ENCODE measurements at regions not wholly inside any gene's neighbourhood (a gene's known extent, or its start where the extent isn't known, plus 50 kb on each side); places are given as distances from the start of the nearest gene placed in this dataset.
"Not testable (repeated sequence)": the region's sequence is repeated elsewhere in the genome, so short reads cannot be mapped to it uniquely, and the experiment has no call there.

DNA sequence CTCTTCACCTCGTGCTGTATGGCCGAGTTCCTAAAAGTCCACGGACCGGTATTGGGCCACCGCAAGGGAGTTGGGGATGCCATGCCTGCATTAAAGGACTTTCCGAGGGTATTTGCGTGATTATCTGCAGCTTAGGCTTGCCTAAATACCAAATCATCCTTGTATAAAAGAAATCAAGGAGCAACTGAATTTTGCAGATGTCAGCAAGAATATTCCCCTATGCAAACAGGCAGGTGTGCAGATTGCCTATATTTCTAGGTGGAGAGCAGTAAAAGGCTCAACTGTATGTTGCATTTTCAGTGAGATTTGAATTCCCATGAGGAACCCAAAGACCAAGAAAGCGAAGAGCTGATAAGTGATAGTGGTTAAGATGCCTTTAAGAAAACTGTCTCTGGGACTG, 452.3 kb downstream of the CDH11 start:
- DNase-seq (ENCODE audit: low spot score) (no peak), ATAC-seq (ENCODE audit: low FRiP score) (no peak)
- TF ChIP-seq, protein P1, sequence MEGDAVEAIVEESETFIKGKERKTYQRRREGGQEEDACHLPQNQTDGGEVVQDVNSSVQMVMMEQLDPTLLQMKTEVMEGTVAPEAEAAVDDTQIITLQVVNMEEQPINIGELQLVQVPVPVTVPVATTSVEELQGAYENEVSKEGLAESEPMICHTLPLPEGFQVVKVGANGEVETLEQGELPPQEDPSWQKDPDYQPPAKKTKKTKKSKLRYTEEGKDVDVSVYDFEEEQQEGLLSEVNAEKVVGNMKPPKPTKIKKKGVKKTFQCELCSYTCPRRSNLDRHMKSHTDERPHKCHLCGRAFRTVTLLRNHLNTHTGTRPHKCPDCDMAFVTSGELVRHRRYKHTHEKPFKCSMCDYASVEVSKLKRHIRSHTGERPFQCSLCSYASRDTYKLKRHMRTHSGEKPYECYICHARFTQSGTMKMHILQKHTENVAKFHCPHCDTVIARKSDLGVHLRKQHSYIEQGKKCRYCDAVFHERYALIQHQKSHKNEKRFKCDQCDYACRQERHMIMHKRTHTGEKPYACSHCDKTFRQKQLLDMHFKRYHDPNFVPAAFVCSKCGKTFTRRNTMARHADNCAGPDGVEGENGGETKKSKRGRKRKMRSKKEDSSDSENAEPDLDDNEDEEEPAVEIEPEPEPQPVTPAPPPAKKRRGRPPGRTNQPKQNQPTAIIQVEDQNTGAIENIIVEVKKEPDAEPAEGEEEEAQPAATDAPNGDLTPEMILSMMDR (IDR thresholded peaks at IDR 0.05) = no peak

DNA sequence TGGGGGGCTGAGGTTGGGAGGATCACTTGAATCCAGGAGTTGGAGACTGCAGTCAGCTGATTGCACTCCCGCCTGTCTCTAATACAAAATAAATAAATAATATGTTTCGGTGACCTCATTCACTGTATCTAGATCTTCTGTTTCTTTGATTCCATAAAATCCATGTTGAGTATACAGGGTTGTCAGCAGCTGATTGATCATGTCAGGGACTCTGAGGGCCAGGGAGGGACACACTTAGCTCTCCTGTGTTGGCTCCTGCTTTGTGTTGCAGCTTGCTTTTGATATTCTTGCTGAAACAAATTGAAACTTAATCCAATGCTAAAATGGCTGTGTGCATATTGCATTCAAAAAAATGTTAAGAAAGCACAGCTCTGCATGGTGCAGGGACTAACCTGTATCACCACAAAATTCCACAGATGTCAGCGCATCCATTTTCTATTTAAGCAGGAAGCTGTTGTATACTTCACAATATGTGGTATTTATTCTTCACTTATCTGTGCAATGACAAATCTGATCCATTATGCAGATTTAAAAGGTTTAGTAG, 454.5 kb downstream of the CDH11 start:
- ATAC-seq (ENCODE audit: low FRiP score) = no peak
- DNase-seq (ENCODE audit: low spot score) = no peak
- TF ChIP-seq, protein P1 (IDR thresholded peaks at IDR 0.05) = no peak

DNA sequence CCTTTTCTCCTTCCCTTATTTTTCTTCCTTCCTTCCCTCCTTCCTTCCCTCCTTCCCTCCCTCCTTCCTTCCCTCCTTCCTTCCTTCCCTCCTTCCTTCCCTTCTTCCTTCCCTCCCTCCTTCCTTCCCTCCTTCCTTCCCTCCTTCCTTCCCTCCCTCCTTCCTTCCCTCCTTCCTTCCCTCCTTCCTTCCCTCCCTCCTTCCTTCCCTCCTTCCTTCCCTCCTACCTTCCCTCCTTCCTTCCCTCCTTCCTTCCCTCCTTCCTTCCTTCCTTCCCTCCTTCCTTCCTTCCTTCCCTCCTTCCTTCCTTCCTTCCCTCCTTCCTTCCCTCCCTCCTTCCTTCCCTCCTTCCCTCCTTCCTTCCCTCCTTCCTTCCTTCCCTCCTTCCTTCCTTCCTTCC, 459.6 kb downstream of the CDH11 start:
- DNase-seq (ENCODE audit: low spot score); ATAC-seq (ENCODE audit: low FRiP score): not testable (repeated sequence)

DNA sequence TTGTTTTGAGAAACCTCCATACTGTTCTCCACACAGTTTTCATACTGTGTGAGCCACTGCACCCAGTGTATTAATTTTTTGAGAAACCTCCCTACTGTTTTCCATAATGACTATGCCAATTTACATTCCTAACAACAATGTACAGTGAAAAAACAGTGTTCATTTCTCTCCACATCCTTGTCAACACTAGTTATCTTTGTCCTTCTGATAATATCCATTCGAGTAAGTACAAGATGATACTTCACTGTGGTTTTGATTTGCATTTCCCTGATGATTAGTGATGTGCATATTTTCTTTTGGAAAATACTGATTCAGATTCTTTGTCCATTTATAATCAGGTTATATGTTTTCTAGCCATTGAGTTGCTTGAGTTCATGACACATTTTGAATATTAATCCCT, 462.0 kb downstream of the CDH11 start:
- TF ChIP-seq, protein P1 (IDR thresholded peaks at IDR 0.05) = no peak
- ATAC-seq (ENCODE audit: low FRiP score) (no peak), DNase-seq (ENCODE audit: low spot score) (no peak)

DNA sequence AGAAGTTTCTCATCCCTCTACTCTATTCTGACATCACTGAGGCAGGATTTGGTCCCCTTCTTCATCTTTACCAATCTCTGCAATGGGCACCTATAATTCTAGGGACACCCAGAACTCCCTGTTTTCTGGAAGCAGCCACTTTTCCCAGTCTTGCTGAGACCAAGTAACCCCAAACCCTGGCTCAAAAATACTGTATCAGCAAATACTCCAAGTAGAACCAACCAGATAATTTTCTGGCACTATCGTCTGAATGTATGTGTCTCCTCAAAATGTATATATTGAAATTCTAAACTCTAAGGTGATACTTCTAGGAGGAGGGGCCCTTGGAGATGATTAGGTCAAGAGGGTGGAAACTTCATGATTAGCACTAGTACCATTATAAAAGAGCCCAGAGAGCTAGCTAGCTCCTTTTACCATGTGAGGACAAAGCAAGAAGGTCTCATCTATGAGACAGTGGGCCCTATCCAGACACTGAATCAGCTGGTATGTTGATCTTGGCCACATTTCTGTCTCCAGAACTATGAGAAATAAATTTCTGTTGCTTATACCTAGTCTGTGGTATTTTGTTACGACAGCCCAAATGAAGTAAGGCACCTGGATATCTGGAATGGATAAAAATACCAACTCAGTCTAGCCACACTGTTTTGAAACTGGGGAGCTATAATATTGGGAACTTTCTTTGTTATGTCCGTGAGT, 464.4 kb downstream of the CDH11 start:
- DNase-seq (ENCODE audit: low spot score) = no peak
- TF ChIP-seq, protein P1 (IDR thresholded peaks at IDR 0.05) = no peak
- no peak for ATAC-seq (ENCODE audit: low FRiP score)

DNA sequence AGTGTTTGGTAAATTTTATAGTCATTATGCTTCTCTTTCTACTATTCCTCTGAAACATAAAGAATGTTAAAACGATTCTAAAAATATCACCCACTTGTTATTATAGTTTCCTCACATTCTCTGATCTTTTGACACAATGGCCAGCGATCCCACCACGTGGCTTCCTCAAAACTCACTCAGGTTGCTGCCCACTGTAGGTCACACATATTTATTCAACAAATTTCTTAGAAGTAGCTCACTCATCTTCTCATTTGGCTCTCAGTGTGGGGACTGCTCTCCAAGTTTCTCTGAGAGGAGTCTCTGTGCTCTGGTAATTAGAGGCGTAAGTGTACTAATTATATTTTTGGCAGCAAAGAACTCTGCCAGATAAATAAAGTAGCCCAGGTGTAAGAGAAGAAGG, 465.4 kb downstream of the CDH11 start:
- TF ChIP-seq, protein P1 (IDR thresholded peaks at IDR 0.05) = no peak
- DNase-seq (ENCODE audit: low spot score) = no peak
- no peak for ATAC-seq (ENCODE audit: low FRiP score)

DNA sequence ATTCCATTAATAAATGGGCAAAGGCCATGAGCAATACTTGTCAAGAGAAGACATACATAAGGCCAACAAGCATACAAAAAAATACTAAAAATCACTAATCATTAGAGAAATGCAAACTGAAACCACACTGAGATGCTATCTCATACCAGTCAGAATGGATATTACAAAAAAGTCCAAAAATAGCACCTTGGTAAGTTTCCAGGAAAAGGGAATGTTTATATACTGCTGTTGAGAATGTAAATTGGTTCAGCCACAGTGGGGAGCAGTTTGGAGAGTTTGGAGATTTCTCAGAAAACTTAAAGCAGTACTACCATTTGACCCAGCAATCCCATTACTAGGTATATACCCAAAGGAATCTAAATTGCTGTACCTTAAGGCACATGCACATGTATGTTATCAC, 467.7 kb downstream of the CDH11 start:
- ATAC-seq (ENCODE audit: low FRiP score) (no peak), DNase-seq (ENCODE audit: low spot score) (no peak)
- TF ChIP-seq, protein P1 (IDR thresholded peaks at IDR 0.05) = no peak

Measured in omental fat pad (tissue), 3 donors.